ENCODE measurements at regions not wholly inside any gene's neighbourhood (a gene's known extent, or its start where the extent isn't known, plus 50 kb on each side); places are given as distances from the start of the nearest gene placed in this dataset.

- TF ChIP-seq, protein P1, sequence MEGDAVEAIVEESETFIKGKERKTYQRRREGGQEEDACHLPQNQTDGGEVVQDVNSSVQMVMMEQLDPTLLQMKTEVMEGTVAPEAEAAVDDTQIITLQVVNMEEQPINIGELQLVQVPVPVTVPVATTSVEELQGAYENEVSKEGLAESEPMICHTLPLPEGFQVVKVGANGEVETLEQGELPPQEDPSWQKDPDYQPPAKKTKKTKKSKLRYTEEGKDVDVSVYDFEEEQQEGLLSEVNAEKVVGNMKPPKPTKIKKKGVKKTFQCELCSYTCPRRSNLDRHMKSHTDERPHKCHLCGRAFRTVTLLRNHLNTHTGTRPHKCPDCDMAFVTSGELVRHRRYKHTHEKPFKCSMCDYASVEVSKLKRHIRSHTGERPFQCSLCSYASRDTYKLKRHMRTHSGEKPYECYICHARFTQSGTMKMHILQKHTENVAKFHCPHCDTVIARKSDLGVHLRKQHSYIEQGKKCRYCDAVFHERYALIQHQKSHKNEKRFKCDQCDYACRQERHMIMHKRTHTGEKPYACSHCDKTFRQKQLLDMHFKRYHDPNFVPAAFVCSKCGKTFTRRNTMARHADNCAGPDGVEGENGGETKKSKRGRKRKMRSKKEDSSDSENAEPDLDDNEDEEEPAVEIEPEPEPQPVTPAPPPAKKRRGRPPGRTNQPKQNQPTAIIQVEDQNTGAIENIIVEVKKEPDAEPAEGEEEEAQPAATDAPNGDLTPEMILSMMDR (IDR thresholded peaks at IDR 0.05): no peak
These were observed 1234.4 kb downstream of the SUCLG1 start for GRCh38 chr2:83224591-83225200.

- TF ChIP-seq, protein P1 (IDR thresholded peaks at IDR 0.05): no peak
These were observed 1237.8 kb downstream of the SUCLG1 start for GRCh38 chr2:83221258-83221657.

GRCh38 chr2:83217854-83218253 is 1241.2 kb downstream of the SUCLG1 start:
- TF ChIP-seq, protein P1 (IDR thresholded peaks at IDR 0.05): no peak

DNA sequence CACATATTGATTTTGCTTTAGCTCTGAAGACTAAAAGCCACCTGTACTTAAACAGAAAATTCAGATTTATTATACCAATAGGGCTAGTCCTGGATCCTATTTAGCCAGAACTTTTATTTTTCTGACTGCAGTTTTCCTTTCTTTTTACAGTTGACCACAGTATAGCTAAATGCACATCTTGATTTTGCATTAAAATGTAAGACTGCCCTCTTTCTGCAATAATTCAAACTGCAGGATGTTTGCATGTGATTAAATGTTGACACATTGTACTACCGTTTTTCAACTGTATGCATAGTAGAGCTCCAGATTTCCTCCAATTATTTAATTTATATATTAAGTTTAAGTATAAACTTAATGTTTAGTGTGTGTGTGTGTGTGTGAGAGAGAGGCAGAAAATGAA is 1262.9 kb downstream of the SUCLG1 start:
- TF ChIP-seq, protein P1 (IDR thresholded peaks at IDR 0.05): peak; percentile 67

DNA sequence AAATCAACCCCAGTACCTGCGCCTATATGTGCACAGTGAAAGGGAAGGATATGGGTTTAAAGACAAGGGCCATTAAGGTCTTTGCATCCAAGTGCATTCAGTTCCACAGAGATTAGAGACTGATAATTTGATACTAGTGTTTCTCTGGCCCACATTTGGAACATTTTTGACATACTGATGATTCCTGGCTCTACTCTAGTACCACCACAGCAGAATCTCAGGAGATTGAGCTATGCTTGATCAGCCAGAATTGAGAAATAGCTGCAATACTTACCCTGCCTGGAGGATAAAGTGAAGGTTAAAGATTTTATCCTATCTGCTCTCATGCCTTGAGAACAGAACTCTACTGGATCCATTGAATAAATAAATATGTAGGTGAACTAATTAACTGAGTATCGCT is 1267.8 kb downstream of the SUCLG1 start:
- TF ChIP-seq, protein P1 (IDR thresholded peaks at IDR 0.05): no peak

GRCh38 chr2:83186105-83186760 is 1272.8 kb downstream of the SUCLG1 start:
- TF ChIP-seq, protein P1 (IDR thresholded peaks at IDR 0.05): no peak

DNA sequence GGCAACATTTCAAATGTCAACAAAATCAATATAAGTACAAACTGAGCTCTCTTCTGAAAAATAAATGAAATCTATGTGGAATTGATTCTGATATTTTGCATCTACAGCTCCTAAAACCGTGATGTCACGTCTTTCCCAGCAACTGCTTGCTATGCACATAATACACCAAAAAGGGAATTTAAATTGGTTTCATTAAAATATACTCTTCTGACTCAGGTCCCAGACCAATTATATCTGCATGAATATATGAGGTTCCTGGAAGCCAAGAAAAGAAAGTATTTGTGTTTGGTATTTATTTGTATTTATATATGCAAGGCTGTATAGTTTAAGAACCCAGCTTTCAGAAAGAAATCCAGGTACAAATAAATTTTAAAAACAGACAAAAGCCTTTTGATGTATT is 1282.5 kb downstream of the SUCLG1 start:
- TF ChIP-seq, protein P1 (IDR thresholded peaks at IDR 0.05): no peak
